Right lobe of liver (tissue), 6 donors: ENCODE measurements at regions not wholly inside any gene's neighbourhood (a gene's known extent, or its start where the extent isn't known, plus 50 kb on each side); places are given as distances from the start of the nearest gene placed in this dataset.
A peak's percentile ranks its signal among the peaks of the same experiment; 100 is the strongest.

Experiments
- ATAC-seq, 4 donors: fragments of 200-7000 bp; cut with Tn5 transposase; one replicate each; pipeline ENCODE4 v1.9.1; 2020; ENCODE audit warnings: mild to moderate bottlenecking in 4 of 4, moderate library complexity in 4 of 4
- DNase-seq, 3 donors: peaks; one replicate each; pipeline ENCODE4 v3.0.0-alpha.2; 2020
- H3K27ac ChIP-seq, 3 donors: fragments of 200-600 bp; one replicate each; pipeline ENCODE4 v1.8.0; 2022
- H3K27me3 ChIP-seq, 2 donors: fragments of 200-600 bp; one replicate each; pipeline ENCODE4 v1.8.0; 2022
- H3K36me3 ChIP-seq, 4 donors: fragments of 200-600 bp; sonication (generic) in 1 of 4; one replicate each; pipeline versions ENCODE4 v1.5.1 to v1.8.0; 2017 to 2022; ENCODE audit warnings: control low read depth in 1 of 4
- H3K4me1 ChIP-seq, 4 donors: fragments of 200-600 bp; sonication (generic) in 1 of 4; one replicate each; pipeline versions ENCODE4 v1.5.1 to v1.8.0; 2017 to 2022; ENCODE audit warnings: control low read depth in 1 of 4
- H3K4me3 ChIP-seq, 3 donors: fragments of 200-600 bp; one replicate each; pipeline ENCODE4 v1.8.0; 2022
- H3K9me3 ChIP-seq, 4 donors: fragments of 200-600 bp; sonication (generic) in 1 of 4; one replicate each; pipeline versions ENCODE4 v1.5.1 to v1.8.0; 2017 to 2022; ENCODE audit warnings: control low read depth in 1 of 4
- CTCF ChIP-seq, 4 donors: fragments of 200-600 bp in 3 of 4; fragments of 450-650 bp in 1 of 4; IDR thresholded peaks; one replicate each; pipeline versions ENCODE4 v1.5.1 to v1.8.0; 2016 to 2022; ENCODE audit warnings: antibody characterized with exemption in 4 of 4, mild to moderate bottlenecking in 2 of 4
- POLR2A ChIP-seq: fragments of 450-650 bp; IDR thresholded peaks from one replicate; pipeline ENCODE4 v1.6.1; 2017; ENCODE audit warnings: antibody characterized with exemption, mild to moderate bottlenecking
- WGBS: methylation state at CpG from one replicate; pipeline ENCODE4 v1.1.6; 2018; ENCODE audit warnings: low coverage, low lambda C conversion rate; ENCODE audit not compliant: insufficient coverage; ENCODE audit errors: missing lambda C conversion rate; 5-methylcytosine and 5-hydroxymethylcytosine counted together
- intact Hi-C, 2 donors: fragments of 100-400 bp; cut with DNase I; formaldehyde crosslinking; loops; one replicate each; pipeline versions ENCODE4 v1.11.2 to v1.14.1; 2022
- donor health status: DM: no; HTN: yes; CAD: no.
- donor health status: DM: no; HTN: no; CAD: no.
- donor health status: DM: no; HTN: no; CAD: no.
- donor health status: DM: no; HTN: yes; CAD: no.
- donor health status: DM: no; HTN: yes; CAD: no.

GRCh38 chr18:55877321-55877720 lies 289.3 kb upstream of the TCF4 start:
- DNase-seq (no peak), ATAC-seq (no peak)
- Histone ChIP-seq H3K27ac (no peak overlapping the region), H3K36me3 (no peaks in the 10 kb centered on the region), H3K9me3 (no peaks in the 10 kb centered on the region), H3K4me3 (no peak overlapping the region), H3K4me1 (no peaks in the 10 kb centered on the region), H3K27me3 (no peaks in the 10 kb centered on the region)
- intact Hi-C loops: no loop called here
- no peak for TF ChIP-seq POLR2A
- TF ChIP-seq CTCF (IDR thresholded peaks at IDR 0.05): no peak
- 76% methylated on average over 1 of the region's 1 CpG for whole genome bisulfite sequencing

GRCh38 chr18:55876254-55876653 lies 288.3 kb upstream of the TCF4 start:
- H3K27ac ChIP-seq: no peak overlapping the region
- WGBS: 54% methylated on average over 2 of the region's 2 CpGs
- no peak overlapping the region for H3K4me3 ChIP-seq
- H3K27me3 ChIP-seq: no peaks in the 10 kb centered on the region
- intact Hi-C loops: no loop called here
- TF ChIP-seq CTCF (IDR thresholded peaks at IDR 0.05) (no peak), POLR2A (no peak)
- no peaks in the 10 kb centered on the region for H3K36me3 ChIP-seq
- H3K9me3 ChIP-seq: no peaks in the 10 kb centered on the region
- DNase-seq: no peak
- no peaks in the 10 kb centered on the region for H3K4me1 ChIP-seq
- no peak for ATAC-seq

- intact Hi-C loops: no loop called here
- DNase-seq (no peak), ATAC-seq (no peak)
- Histone ChIP-seq H3K27ac (no peak overlapping the region), H3K27me3 (no peaks in the 10 kb centered on the region), H3K4me1 (no peaks in the 10 kb centered on the region), H3K4me3 (no peak overlapping the region), H3K9me3 (no peaks in the 10 kb centered on the region), H3K36me3 (no peaks in the 10 kb centered on the region)
- TF ChIP-seq POLR2A (no peak), CTCF (IDR thresholded peaks at IDR 0.05) (no peak)
- WGBS: 21% methylated on average over 3 of the region's 3 CpGs
These were observed 287.4 kb upstream of the TCF4 start for GRCh38 chr18:55875371-55875901.

GRCh38 chr18:55869556-55870501 lies 281.8 kb upstream of the TCF4 start:
- ATAC-seq (peak in 1 of 4 donors; percentile 20), DNase-seq (no peak)
- Histone ChIP-seq H3K36me3 (no peaks in the 10 kb centered on the region), H3K9me3 (no peaks in the 10 kb centered on the region), H3K27me3 (no peaks in the 10 kb centered on the region), H3K4me1 (no peaks in the 10 kb centered on the region), H3K4me3 (no peak overlapping the region), H3K27ac (no peak overlapping the region)
- intact Hi-C loops: no loop called here
- WGBS: 55% methylated on average over 7 of the region's 7 CpGs
- no peak for TF ChIP-seq POLR2A
- no peak for TF ChIP-seq CTCF (IDR thresholded peaks at IDR 0.05)
